Skin epidermis (tissue), 12 donors: ENCODE measurements at regions not wholly inside any gene's neighbourhood (a gene's known extent, or its start where the extent isn't known, plus 50 kb on each side); places are given as distances from the start of the nearest gene placed in this dataset.
"Not testable (repeated sequence)": the region's sequence is repeated elsewhere in the genome, so short reads cannot be mapped to it uniquely, and the experiment has no call there.

Source experiments
- H3K27ac ChIP-seq, 21 experiments: fragments of 200-600 bp; sonication (generic) in 11 of 21; one replicate each; pipeline ENCODE4 v1.5.0; 2020; ENCODE audit warnings: mild to moderate bottlenecking in 3 of 21, inconsistent platforms in 2 of 21, moderate library complexity in 2 of 21
- H3K4me3 ChIP-seq, 7 experiments: fragments of 200-600 bp; sonication (generic) in 2 of 7; one replicate each; pipeline ENCODE4 v1.5.0; 2020; ENCODE audit warnings: inconsistent platforms in 2 of 7, mild to moderate bottlenecking in 2 of 7, moderate library complexity in 1 of 7

GRCh38 chr20:19130613-19130984 is 81.8 kb upstream of the SLC24A3 start:
- H3K27ac ChIP-seq, result no peak overlapping the region

DNA sequence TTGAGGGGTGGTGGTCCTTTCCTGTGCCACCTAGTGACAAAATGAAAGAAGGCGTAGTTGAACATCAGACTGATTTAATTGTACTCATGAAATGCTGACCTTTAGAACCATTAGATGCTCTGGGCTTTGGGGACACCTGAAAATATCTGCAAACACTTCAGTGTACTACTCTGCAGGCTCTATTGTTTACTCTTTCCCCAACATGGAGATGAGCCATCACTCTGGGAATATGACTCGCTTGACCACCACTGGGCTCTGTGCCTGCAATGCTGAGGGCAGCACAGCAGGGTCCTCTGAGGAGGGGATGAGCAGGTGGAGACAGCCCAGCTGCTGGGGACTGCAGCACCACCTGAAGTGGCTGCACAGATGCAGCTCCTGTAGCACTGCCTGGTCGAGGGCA is 74.8 kb upstream of the SLC24A3 start:
- no peak overlapping the region for H3K27ac ChIP-seq
- no peak overlapping the region for H3K4me3 ChIP-seq

More at GRCh38 chr20:19130613-19130984, 81.8 kb upstream of the SLC24A3 start:
- no peak overlapping the region for H3K4me3 ChIP-seq

- Histone ChIP-seq H3K27ac (no peak overlapping the region), H3K4me3 (no peak overlapping the region)
Observed at GRCh38 chr20:19138758-19139157, 73.7 kb upstream of the SLC24A3 start.

GRCh38 chr20:19139584-19139983 is 72.9 kb upstream of the SLC24A3 start:
- H3K4me3 ChIP-seq, H3K27ac ChIP-seq: not testable (repeated sequence)

DNA sequence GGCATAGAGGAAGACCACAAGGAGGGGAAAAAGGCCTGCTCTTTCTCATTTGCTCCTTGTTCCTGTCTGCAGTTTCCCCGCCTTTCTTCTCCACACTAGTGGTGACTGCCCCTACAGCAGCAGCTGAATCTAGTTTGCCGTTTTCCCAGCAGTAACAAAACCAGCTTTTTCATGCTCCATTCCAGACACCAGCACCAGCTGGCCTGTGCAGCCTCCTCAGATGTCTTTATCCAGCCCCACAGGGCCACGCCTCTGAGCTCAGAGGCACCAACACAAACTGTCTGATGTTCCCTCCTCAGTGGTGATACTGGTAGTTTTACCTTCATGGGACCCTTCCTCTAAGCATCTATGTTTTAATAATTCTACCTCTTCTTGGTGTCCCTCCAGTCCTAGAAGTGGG is 70.4 kb upstream of the SLC24A3 start:
- Histone ChIP-seq H3K4me3 (no peak overlapping the region), H3K27ac (no peak overlapping the region)

DNA sequence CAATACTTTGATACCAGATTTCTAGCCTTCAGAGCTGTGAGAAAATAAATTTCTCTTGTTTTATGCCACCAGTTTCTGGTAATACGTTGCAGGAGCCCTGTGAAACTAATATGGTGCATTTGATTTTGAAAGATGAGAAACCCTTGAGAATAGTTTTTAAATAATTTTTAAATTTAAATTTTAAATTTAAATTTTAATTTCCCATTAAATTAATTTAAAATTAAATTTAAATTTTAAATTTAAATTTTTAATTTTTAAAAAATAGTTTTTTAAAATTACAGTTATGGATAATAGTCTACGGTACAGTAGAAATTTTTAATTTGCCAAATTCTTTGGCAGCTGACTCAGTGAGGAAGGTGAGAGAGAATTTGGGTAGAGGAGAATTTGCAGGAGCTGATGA is 68.6 kb upstream of the SLC24A3 start:
- H3K27ac ChIP-seq, result no peak overlapping the region
- no peak overlapping the region for H3K4me3 ChIP-seq

DNA sequence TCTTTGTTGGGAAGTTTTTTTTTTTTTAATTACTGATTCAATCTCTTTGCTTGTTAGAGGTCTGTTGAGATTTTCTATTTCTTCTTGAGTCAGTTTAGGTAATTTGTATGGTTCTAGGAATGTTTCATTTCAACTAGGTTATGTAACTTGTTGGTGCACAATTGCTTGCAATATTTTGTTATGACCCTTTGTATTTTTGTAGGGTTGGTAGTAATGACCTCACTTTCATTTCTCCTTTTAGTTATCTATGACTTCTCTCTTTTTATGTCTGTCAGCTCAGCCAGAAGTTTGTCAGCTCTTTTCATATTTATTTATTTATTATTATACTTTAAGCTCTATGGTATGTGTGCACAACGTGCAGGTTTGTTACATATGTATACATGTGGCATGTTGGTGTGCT is 51.1 kb upstream of the SLC24A3 start:
- H3K27ac ChIP-seq, result no peak overlapping the region
- no peak overlapping the region for H3K4me3 ChIP-seq
